ENCODE measurements at regions not wholly inside any gene's neighbourhood (a gene's known extent, or its start where the extent isn't known, plus 50 kb on each side); places are given as distances from the start of the nearest gene placed in this dataset.

DNA sequence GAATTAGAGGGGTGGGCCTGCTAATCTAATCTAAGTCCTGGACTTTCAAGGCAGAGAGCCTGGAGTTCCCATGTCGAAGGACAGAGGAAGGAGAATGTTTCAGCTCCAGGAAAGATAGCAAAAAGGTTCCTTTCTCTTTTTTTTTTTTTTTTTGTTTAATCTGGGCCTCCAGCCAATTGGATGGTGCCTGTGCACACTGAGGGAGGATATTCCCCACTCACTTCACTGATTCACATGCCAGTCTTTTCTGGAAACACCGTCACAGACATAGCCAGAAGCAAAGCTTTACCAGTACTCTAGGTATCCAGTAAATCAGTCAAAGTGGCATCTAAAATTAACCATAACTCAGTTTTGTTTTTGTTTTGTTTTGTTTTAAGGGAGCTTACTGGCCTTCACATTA, 721.1 kb downstream of the TENT5A start:
- TF ChIP-seq CTCF (conservative IDR thresholded peaks at IDR 0.05; ENCODE audit: low read depth, low read length), result no peak
- no peak for TF ChIP-seq EZH2 (IDR thresholded peaks at IDR 0.05; ENCODE audit: borderline replicate concordance, low read depth, low read length, poor library complexity, severe bottlenecking)
